Small intestine (tissue), 7 donors: ENCODE measurements at regions not wholly inside any gene's neighbourhood (a gene's known extent, or its start where the extent isn't known, plus 50 kb on each side); places are given as distances from the start of the nearest gene placed in this dataset.

Experiments used
- DNase-seq, 2 donors: peaks; one replicate each; pipeline versions ENCODE4 v3.0.0 to v3.0.0-alpha.2; 2013
- FAIRE-seq: peaks from 2 replicates; lab custom pipeline; 2012; peaks lifted over from hg19 to GRCh38; lab: Jason Lieb, UNC
- H3K27ac ChIP-seq, 3 donors: one replicate each; pipeline ENCODE4 v1.5.1; 2013; ENCODE audit warnings: low read length in 2 of 3, mild to moderate bottlenecking in 2 of 3, control low read depth in 1 of 3, inconsistent platforms in 1 of 3, low read depth in 1 of 3, moderate library complexity in 1 of 3
- H3K27me3 ChIP-seq, 3 donors: one replicate each; pipeline ENCODE4 v1.6.1; 2013; ENCODE audit warnings: low read length in 3 of 3, inconsistent platforms in 1 of 3; ENCODE audit not compliant: control insufficient read depth in 3 of 3, insufficient read depth in 3 of 3
- H3K36me3 ChIP-seq, 3 donors: one replicate each; pipeline ENCODE4 v1.6.1; 2013; ENCODE audit warnings: low read length in 3 of 3, inconsistent platforms in 1 of 3, low read depth in 1 of 3, mild to moderate bottlenecking in 1 of 3, moderate library complexity in 1 of 3; ENCODE audit not compliant: control insufficient read depth in 3 of 3, insufficient read depth in 2 of 3
- H3K4me1 ChIP-seq, 3 donors: one replicate each; pipeline ENCODE4 v1.6.1; 2013; ENCODE audit warnings: low read length in 2 of 3, inconsistent platforms in 1 of 3, low read depth in 1 of 3, mild to moderate bottlenecking in 1 of 3, moderate library complexity in 1 of 3; ENCODE audit not compliant: control insufficient read depth in 3 of 3, insufficient read depth in 2 of 3
- H3K4me3 ChIP-seq, 3 donors: one replicate each; pipeline ENCODE4 v1.5.1; 2013; ENCODE audit warnings: low read length in 3 of 3, control low read depth in 1 of 3, inconsistent platforms in 1 of 3, low read depth in 1 of 3, mild to moderate bottlenecking in 1 of 3, moderate library complexity in 1 of 3
- H3K9me3 ChIP-seq, 2 donors: one replicate each; pipeline ENCODE4 v1.6.1; 2013; ENCODE audit warnings: low read depth in 1 of 2, low read length in 1 of 2; ENCODE audit not compliant: control insufficient read depth in 2 of 2, insufficient read depth in 1 of 2
- WGBS, 3 donors: extraction: QIAGEN DNeasy Blood & Tissue Kit; methylation state at CpG; one replicate each; pipeline ENCODE4 v1.1.7; 2013; 5-methylcytosine and 5-hydroxymethylcytosine counted together
- donor health status: healthy with polysubstance abuse.
- donor health status: control.
- donor health status: control.
- donor health status: Bipolar disorder and iron deficiency.
- donor health status: healthy.

DNA sequence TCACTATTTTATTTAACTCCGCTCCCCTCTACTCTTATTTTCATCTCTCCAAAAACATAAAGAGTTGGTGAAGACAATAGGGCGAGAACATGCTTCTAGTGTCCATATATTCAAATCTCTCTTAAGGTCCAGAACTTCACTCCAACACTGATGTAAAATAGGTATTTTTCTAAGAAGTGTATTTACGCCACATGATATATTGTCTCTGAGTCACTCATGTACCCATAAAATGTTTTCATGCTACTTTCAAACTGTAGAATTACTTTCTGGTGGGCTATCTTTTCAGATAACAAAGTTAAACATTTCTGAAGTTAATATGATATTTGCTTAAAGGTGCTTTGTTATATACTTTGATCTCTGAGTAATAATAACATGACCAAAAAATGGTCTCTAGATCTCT, 124.1 kb upstream of the IFNGR1 start:
- Histone ChIP-seq H3K4me3 (peak overlapping the region in 2 of 3 donors; percentile 35 to 51), H3K27ac (peak overlapping the region in 1 of 3 donors; percentile 72), H3K36me3 (no peaks in the 10 kb centered on the region), H3K27me3 (peaks cover 0 to 2% (median 0%) of the 10 kb centered on the region in 3 donors), H3K9me3 (no peaks in the 10 kb centered on the region), H3K4me1 (peaks cover 0 to 13% (median 9%) of the 10 kb centered on the region in 3 donors)
- peak; percentile 13 to 63 for DNase-seq
- 25 to 65% (median 56%) methylated on average over 3 of the region's 3 CpGs for WGBS, 3 donors
- no peak for FAIRE-seq

DNA sequence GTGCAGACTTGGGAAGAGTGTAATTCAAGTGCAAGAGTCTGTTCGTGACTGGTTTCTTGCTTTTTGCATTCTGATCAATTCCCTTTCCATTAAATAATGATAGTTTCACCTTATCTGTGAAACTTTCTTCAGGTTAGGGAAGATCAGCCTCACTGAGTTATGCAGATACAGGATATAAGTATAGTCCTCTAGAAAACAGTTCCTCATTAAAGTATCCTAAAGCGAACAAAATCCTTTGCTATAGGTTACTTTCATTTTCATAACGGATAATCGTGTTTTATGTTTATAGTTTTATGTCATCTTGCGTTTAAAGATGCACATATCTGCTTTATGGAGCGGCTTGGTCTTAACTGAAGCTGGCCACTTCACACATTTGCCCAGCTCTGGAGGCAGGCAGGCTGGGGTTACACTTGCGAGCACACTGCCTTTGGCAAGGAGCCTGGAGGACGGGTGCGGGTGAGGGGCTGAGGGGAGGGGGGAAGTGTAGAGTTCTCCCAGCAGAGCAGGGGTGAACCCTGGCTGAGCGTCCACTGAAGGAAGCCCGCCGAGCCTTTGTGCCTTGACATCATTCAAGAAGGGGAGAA, 123.5 kb upstream of the IFNGR1 start:
- peaks cover 0 to 13% (median 9%) of the 10 kb centered on the region in 3 donors for H3K4me1 ChIP-seq
- no peak for FAIRE-seq
- H3K27me3 ChIP-seq: peaks cover 0 to 2% (median 0%) of the 10 kb centered on the region in 3 donors
- no peaks in the 10 kb centered on the region for H3K36me3 ChIP-seq
- H3K27ac ChIP-seq: peak overlapping the region in 1 of 3 donors; percentile 72
- H3K4me3 ChIP-seq: peak overlapping the region in 2 of 3 donors; percentile 35 to 51
- 6 to 22% (median 20%) methylated on average over 12 of the region's 12 CpGs for WGBS, 3 donors
- no peaks in the 10 kb centered on the region for H3K9me3 ChIP-seq
- peak; percentile 21 to 44 for DNase-seq

DNA sequence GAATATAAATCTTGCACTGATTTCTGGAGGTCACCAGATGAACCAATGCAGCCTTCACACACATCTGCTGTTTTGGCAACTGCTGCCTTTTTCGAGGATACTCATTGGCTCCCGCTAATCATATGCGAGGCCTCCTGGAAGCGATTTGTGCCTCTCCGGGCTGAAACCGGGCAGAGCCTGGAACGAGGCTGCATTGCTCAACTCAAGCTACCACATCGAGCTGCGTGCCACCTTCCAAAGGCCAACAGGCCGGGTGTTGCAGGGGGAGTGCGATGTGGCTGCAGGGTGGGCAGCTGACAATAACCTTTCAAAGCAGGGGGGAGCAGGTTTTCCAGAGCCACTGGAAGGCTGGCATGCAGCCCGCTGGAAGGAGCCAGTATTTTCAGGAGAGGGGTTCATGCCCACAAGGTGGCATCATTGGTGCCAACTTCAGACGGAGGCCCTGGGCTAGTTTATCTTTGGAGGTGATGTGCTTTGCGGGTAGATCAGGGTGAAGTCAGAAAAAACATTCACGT, 122.6 kb upstream of the IFNGR1 start:
- WGBS, 3 donors: 8 to 42% (median 27%) methylated on average over 15 of the region's 15 CpGs
- Histone ChIP-seq H3K36me3 (no peaks in the 10 kb centered on the region), H3K4me1 (peaks cover 0 to 13% (median 9%) of the 10 kb centered on the region in 3 donors), H3K27me3 (peaks cover 0 to 2% (median 0%) of the 10 kb centered on the region in 3 donors), H3K9me3 (no peaks in the 10 kb centered on the region), H3K4me3 (no peak overlapping the region), H3K27ac (peak overlapping the region in 1 of 3 donors; percentile 3)
- peak in 1 of 2 donors; percentile 65 for DNase-seq
- FAIRE-seq: no peak

DNA sequence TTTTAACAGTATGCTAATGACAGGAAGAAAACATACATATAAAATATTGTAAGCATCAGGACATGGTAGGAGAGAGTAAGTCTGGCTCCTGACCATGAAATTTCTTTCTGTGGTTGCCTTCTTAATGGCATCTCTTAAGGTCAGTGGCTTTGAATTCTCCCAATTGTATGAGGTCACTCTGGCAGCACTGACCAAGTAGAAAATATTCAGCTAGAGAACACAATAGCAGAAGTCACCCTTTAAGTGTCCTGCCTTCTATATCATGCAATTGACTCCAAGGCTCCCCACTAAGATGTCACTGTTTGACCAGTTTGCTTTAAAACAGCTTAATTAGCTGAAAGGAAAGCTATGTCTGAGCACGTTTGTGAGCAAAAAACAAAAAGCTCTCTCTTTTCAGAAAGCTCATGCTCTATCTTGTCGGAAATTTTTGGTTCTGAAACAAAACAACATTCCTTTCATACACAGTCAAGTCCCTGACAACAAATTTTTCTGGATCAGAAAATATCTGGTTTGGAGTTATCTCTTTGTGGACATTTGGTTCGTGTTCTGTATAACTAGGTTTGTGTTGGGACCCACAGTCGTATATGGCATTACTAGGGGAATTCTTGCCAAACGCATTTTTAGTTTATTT, 120.9 kb upstream of the IFNGR1 start:
- DNase-seq (no peak), FAIRE-seq (peak; percentile 10)
- H3K4me1 ChIP-seq: peaks cover 0 to 13% (median 9%) of the 10 kb centered on the region in 3 donors
- H3K9me3 ChIP-seq: no peaks in the 10 kb centered on the region
- H3K36me3 ChIP-seq: no peaks in the 10 kb centered on the region
- 61 to 72% (median 69%) methylated on average over 5 of the region's 5 CpGs for WGBS, 3 donors
- no peak overlapping the region for H3K4me3 ChIP-seq
- H3K27ac ChIP-seq: no peak overlapping the region
- H3K27me3 ChIP-seq: peaks cover 0 to 4% (median 2%) of the 10 kb centered on the region in 3 donors

DNA sequence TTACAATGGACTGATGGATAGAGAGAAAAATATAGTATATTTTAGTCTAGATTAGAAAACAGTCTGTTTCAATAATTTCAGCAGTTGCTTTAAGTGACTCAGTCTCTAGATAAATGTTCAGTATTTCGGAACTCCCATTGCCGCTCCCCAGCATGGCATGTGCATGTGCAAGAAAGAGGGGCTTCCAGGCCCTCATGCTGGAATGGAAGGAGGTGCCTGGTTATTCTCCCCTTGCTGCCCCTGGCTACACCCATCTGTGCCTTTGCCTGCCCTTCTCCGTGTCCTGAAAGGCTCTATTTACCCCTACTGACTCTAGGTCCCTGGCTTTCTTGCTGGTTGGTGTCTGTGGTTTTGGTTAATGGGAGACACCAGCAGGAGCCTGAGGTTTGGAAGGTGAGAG, 115.7 kb upstream of the IFNGR1 start:
- DNase-seq (no peak), FAIRE-seq (no peak)
- Histone ChIP-seq H3K4me1 (no peaks in the 10 kb centered on the region), H3K36me3 (no peaks in the 10 kb centered on the region), H3K27ac (no peak overlapping the region), H3K4me3 (no peak overlapping the region), H3K9me3 (no peaks in the 10 kb centered on the region), H3K27me3 (peaks cover 0 to 4% (median 2%) of the 10 kb centered on the region in 3 donors)
- 91 to 96% (median 93%) methylated on average over 3 of the region's 3 CpGs for WGBS, 3 donors

DNA sequence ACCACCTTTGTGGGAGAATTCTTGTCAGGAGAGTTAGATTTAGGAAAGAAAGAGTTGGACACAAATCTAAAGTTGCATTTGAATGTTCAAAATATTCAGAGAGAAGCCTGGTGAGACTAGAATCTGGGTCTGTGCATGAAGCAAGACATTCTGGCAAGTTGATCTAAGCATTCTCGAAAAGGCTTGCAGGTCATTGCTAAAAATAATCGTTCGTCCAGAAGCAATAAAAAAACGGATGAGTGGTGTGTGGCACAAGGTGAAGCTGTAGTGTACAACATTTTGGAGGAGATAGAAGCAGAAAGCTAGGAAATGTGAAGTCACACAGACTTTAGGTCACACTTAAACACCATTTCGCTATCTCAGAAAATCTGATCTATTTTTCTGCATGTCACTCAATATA, 114.9 kb upstream of the IFNGR1 start:
- Histone ChIP-seq H3K9me3 (no peaks in the 10 kb centered on the region), H3K4me3 (no peak overlapping the region), H3K27me3 (peaks cover 0 to 4% (median 2%) of the 10 kb centered on the region in 3 donors), H3K4me1 (no peaks in the 10 kb centered on the region), H3K27ac (no peak overlapping the region), H3K36me3 (no peaks in the 10 kb centered on the region)
- 87 to 91% (median 88%) methylated on average over 5 of the region's 5 CpGs for WGBS, 3 donors
- no peak for FAIRE-seq
- DNase-seq: no peak

DNA sequence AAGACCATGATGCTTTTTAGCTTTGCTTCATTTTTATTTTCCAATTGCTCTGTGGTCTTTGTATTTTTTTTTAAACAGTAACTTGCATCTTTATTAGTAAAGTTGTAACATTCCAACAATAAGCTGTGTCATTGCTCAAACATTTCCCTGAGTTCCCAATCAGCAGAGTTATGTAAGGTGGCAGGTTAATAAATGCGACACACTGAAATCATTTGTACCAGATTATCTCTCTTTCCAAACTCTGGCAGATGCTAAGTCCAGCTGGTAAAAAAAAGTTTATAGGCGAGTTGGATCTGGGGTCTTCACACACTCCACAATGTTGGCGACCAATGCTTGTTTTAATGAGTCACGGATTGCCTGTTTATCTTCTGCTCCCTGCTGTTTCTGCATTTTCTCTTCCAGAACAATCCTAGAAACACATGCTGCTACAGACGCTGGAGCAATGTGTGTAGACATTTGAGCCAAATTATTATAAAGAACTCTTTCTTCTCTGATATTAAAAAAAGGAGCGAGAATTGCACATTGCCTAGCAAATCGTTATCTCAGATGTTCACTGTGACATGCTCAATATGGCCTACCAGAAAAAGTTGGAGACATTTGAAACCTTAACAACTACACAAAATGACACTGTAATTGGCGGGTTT, 113.6 kb upstream of the IFNGR1 start:
- no peak overlapping the region for H3K27ac ChIP-seq
- no peaks in the 10 kb centered on the region for H3K9me3 ChIP-seq
- WGBS, 3 donors: 70 to 84% (median 79%) methylated on average over 8 of the region's 8 CpGs
- H3K36me3 ChIP-seq: no peaks in the 10 kb centered on the region
- DNase-seq: no peak
- no peak for FAIRE-seq
- no peaks in the 10 kb centered on the region for H3K4me1 ChIP-seq
- peaks cover 0 to 4% (median 0%) of the 10 kb centered on the region in 3 donors for H3K27me3 ChIP-seq
- no peak overlapping the region for H3K4me3 ChIP-seq

DNA sequence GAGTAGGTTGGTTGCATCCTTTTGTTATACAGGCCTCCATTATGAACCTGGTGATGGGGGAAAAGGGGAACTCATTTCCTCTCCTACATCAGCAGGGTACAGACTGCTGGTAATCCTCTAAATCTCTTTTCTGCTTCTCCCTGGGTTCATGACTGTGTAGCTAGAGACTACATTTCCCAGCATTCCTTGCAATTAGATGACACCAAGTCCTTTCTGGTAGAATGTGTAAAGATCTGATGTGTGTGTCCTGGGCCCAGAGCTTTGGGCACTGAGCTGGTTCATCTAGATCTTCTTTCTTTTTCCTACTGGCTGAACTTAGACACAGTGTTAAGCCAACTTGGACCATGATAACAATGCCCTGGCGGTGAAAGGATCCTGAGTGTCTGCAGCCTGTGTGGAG, 104.7 kb upstream of the IFNGR1 start:
- no peaks in the 10 kb centered on the region for H3K36me3 ChIP-seq
- DNase-seq (no peak), FAIRE-seq (no peak)
- H3K27ac ChIP-seq: no peak overlapping the region
- H3K9me3 ChIP-seq: no peaks in the 10 kb centered on the region
- no peaks in the 10 kb centered on the region for H3K27me3 ChIP-seq
- no peak overlapping the region for H3K4me3 ChIP-seq
- H3K4me1 ChIP-seq: no peaks in the 10 kb centered on the region
- WGBS, 3 donors: 59 to 96% (median 89%) methylated on average over 1 of the region's 1 CpG
